T-helper 1 cell treated with Interleukin-12 subunit alpha and Interleukin-12 subunit beta and Interleukin-4 antibody, amounts not matched to agents 30 ng/mL and 1 ng/mL, for 36 hours (primary cell): ENCODE measurements at regions not wholly inside any gene's neighbourhood (a gene's known extent, or its start where the extent isn't known, plus 50 kb on each side); places are given as distances from the start of the nearest gene placed in this dataset.

ENCODE experiments used
- intact Hi-C: fragments of 100-400 bp; cut with micrococcal nuclease; formaldehyde crosslinking; loops from one replicate; pipeline ENCODE4 v1.15.1; 2024

DNA sequence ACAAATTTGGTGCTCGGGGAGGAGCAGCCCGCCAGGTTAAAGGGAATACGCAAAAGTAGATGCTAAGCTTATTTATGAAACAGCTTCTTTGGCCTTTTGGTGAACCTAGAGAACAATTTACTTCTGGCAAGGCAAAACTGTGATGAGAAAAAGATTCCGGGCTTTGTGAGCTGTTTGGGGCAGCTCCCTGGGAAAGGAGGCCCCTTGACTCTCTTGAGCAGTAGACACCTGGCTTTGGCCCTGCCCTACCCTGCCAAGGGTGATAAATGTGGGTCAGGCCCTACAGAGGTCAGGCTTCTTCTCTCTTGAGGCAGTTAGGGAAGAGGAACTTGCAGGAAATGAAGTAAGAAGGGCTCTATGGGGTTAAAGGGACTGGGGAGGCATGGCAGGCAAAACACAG, 509.6 kb downstream of the MID1IP1 start:
- intact Hi-C loops, result no loop called here

DNA sequence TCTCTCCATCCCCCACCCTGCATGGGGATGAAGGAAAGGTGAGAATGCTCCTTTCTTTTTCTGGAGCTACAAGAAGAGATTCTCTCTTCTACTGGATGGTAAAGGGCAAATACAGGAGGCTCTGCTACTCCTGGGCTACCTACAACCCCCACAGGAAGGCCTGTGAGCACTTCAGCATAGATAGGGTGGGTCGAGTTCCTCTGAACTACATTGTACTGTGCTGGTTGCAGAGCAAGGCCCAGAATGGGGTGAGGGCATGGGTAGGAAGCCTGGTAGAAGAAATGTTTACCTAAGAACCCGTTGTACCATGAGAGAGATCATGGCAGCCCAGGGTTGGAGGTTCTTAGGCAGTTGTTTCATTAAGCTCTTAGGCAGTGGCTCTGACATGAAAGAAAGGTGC, 510.4 kb downstream of the MID1IP1 start:
- intact Hi-C loops, result no loop called here

DNA sequence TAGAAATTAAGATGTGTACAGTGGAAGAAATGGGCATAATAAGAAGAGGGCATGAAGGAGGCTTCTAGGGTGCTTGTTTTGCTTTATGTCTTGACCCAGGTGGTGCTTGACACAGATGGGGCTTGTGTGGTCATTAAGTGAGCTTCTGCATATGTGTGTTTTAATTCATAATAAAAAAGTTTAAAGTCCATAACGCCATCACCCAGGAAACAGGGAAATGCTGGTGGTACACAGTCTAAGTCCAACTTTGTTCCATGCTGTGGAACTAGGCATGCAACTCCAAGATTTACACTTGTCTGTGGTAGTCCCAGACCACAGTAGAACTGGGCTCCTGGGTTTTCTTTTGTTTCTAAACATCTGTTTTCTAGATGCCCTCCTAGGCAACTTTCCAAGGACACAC, 511.9 kb downstream of the MID1IP1 start:
- intact Hi-C loops, result no loop called here

- intact Hi-C loops, result no loop called here
Observed at GRCh38 chrX:39318506-39319343, 517.5 kb downstream of the MID1IP1 start.

- intact Hi-C loops, result no loop called here
Observed at GRCh38 chrX:39320165-39320564, 518.9 kb downstream of the MID1IP1 start.

GRCh38 chrX:39322496-39322895, 521.2 kb downstream of the MID1IP1 start:
- intact Hi-C loops, result no loop called here

DNA sequence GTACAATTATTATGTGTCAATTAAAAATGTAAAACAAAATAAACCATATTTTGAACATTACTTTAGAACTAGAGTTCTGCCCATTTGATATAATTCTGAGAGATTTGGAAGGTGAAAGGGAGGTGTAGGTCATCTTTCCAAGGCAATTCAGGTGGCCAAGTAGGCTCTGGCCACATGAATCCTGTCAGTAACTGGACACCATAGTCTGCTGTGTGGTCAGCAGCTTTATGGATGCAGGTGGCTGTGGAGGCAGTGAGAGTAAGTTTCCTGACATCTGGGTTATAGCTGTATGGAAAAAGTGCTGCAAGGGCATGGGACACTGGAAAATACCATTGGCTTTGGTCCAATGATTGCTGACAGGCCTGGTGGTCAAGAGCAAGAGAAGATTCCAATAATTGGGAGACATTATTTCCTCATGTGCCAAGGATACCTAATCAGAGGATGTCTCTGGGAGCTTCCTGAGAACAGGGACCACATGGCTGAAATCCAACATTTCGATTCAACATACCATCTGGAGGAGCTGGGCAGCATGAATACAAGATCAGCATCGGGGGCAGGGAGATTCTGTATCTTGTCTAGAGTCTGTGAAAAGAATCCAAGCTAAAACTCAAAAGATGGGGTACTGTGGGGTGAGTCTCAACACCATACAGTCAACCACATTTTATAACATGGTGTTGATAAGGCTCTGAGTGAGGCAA, 523.1 kb downstream of the MID1IP1 start:
- intact Hi-C loops, result no loop called here

- intact Hi-C loops, result loop anchor here (2.0 kb wide), 1 partner anchor 18 kb away; no protein-coding TSS in a partner anchor
Observed at GRCh38 chrX:39327255-39327654, 526.0 kb downstream of the MID1IP1 start.

DNA sequence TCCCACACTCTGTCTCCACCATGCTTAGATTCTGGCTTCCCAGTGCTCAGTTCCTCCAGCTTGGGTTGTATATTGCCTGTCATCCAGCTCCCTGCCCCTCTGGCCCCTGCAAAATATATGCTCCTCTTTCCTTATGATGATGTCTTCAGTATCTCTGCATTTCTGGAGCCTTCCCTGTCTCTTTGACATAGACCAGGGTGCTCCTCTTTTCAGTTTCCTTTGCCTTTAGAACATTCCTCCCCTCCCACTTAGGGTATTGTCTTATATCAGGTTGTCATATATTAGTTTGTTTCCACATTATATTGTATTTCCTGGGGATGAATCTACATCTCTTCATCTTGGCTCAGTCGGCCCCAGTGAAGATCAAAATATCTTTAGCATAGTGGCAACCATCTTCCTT, 526.4 kb downstream of the MID1IP1 start:
- intact Hi-C loops, result loop anchor here (2.0 kb wide), 1 partner anchor 19 kb away; no protein-coding TSS in a partner anchor

DNA sequence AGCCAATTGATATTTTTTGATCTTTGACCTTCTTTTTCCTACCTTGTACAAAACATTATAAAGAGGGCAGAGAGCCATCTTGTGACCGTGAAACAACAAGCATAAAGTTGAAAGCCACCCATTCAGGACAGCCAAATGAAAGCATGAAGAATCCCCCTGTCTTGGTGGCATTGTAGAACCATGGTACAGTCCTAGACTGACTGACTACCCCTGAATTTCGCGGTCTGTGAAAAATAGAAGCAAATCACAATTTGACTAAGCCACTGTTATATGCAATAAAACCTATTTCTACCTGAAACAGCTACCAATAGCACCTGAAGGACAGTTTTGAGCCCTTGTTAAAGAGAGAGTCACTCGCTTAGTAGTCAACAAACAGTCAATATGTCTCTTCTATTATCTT, 527.4 kb downstream of the MID1IP1 start:
- intact Hi-C loops, result no loop called here

DNA sequence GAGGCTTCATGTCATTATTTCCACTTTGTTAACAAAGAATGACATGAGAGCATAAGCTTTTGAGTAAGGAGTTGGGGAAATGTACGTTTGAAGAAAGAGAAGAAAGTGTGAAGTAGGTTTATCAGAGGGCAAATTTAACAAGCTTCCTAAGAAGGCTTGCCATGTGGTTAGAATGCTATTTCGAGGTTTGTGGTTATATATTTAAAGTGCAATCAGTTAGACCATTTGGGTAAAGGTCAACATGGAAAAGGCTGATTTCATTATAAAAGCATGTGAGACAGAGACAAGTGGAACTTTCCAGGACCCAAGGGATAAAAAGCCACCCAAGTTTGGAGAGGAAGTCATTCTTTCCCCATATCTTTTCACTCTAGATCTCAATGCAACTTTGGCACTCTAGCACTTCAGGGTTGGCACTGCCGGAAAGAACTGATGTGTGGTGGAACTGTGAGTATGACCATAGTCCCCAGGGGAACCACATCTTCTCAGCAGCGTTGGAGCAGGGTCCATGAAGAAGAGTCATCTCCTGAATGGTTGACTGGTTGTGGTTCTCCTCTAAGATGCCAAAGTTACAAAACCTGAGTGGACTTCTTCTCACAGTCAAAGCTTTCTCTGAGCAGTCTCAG, 529.9 kb downstream of the MID1IP1 start:
- intact Hi-C loops, result loop anchor here (5.0 to 10.0 kb wide), 4 partner anchors 94 to 526 kb away; partner anchors contain the start of gene MID1IP1

- intact Hi-C loops, result loop anchor here (5.0 to 10.0 kb wide), 4 partner anchors 91 to 529 kb away; partner anchors contain the start of gene MID1IP1
Observed at GRCh38 chrX:39333451-39333850, 532.2 kb downstream of the MID1IP1 start.

GRCh38 chrX:39335513-39336235, 534.4 kb downstream of the MID1IP1 start:
- intact Hi-C loops, result loop anchor here (5.0 to 10.0 kb wide), 4 partner anchors 73 to 531 kb away; partner anchors contain the start of gene MID1IP1

DNA sequence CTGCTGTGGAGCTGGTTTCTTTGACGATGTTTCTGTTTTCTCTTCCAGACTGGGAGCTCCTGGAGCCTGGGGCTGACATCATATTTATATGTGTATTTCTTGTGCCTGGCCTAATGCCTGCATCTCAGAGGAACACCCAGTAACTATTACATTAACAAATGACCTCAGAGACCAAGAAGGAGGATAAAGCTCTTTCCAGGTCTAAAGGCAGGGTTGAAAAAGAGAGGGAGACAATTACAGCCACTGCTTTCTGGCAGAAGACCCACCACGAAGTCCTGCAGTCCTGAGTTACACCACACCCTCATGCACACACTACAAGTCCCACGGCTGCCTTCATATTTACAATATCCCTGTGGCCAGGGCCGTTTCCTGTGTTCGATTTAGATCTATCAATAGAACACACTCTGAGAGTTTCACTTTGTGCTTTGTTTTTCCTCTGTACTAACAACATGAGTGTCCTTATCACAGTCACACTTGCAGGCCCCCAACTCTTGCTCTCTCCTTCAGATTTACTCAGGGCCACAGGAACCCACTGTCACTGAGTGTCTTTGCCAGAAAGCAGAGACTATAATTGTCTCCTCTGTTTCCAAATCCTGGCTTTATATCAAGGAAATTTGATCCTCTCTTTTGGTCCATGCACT, 535.5 kb downstream of the MID1IP1 start:
- intact Hi-C loops, result loop anchor here (1.0 to 10.0 kb wide), 5 partner anchors 27 to 532 kb away; partner anchors contain the start of gene MID1IP1

DNA sequence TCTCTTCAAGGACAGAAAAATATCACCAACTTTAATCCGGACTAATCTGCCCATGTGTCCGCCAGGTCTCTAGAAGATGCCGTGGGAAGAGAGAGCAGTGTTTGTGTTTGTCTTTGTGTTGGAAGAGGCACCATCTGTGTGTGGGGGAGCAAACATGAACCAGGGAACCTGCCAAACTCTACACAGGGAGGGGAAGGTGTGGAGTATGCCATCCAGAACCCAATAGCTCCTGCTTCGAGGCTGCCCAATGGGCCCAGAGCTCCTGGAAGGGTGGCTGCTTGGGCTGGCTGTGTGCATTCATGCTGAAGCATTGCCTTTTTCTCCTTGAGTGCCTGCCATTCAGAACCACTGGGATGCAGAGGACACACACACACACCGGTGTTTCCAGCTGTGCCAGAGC, 536.2 kb downstream of the MID1IP1 start:
- intact Hi-C loops, result loop anchor here (1.0 to 10.0 kb wide), 5 partner anchors 28 to 533 kb away; partner anchors contain the start of gene MID1IP1

GRCh38 chrX:39338583-39338982, 537.3 kb downstream of the MID1IP1 start:
- intact Hi-C loops, result loop anchor here (5.0 to 10.0 kb wide), 4 partner anchors 76 to 534 kb away; partner anchors contain the start of gene MID1IP1

GRCh38 chrX:39356119-39356807, 555.0 kb downstream of the MID1IP1 start:
- intact Hi-C loops, result no loop called here

DNA sequence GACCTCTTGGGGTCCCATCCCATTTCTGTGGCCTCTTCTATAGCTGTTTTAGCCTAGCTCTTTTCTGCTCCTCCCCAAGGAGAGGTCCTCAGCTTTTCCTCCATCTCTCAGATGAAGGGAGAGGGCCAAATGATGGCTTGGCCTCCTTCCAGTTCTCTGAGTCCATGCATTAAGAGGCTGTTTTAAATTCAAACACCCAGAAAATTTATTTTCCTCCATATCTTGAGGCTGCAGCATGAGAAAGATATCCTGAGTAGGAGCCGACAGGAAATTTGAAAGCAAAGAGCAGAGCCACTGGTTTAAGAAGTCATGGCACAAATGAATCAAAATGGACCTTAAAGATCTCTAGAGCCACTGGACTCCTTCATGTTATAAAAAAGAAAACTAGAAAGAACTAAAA, 558.8 kb downstream of the MID1IP1 start:
- intact Hi-C loops, result no loop called here

- intact Hi-C loops, result no loop called here
Observed at GRCh38 chrX:39361736-39362135, 560.5 kb downstream of the MID1IP1 start.

GRCh38 chrX:39367416-39367815, 566.2 kb downstream of the MID1IP1 start:
- intact Hi-C loops, result no loop called here
